Activated CD8-positive, alpha-beta memory T cell treated with anti-CD3 and anti-CD28 coated beads for 1 hour (primary cell): ENCODE measurements at regions not wholly inside any gene's neighbourhood (a gene's known extent, or its start where the extent isn't known, plus 50 kb on each side); places are given as distances from the start of the nearest gene placed in this dataset.
"Not testable (repeated sequence)": the region's sequence is repeated elsewhere in the genome, so short reads cannot be mapped to it uniquely, and the experiment has no call there.

Experiments
- DNase-seq, 2 donors: peaks; one replicate each; pipeline ENCODE4 v3.0.0-alpha.2; 2020; ENCODE audit warnings: low read depth in 1 of 2; ENCODE audit errors: extremely low read depth in 1 of 2

DNA sequence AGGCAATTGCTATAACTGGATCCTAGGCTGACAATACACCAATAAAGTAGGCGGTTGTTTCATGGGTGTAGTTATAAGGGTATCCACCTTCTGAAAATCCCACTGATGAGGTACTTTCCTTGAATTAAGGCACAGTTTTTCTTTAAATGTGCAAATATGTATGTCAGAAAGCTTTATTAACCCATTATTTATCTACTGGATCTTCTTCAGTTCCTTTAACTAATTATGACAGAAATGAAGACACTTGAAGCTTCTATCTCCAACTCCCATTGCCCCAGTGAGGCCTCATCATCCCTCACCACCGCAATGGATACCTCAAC lies 159.6 kb upstream of the KLF3 start:
- DNase-seq, result no peak

DNA sequence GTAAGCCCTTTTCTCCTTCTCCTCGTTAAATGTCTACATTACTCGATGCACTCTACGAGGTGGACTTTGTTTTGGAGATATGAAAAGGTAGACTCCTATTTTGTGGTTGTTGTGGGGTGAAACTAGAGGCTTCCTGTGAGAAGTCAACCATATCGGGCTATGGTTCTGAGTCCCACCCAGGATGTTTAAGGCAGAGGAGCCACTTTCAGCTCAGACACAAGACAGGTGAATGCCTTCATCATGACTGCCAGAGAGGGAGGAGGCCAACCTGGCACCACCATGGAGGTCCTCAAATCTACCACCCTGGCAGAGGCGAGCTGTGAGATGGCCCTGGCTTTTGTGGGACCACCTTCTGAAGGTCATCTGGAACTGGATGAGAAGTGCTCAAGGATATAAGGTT lies 154.4 kb upstream of the KLF3 start:
- no peak for DNase-seq

DNA sequence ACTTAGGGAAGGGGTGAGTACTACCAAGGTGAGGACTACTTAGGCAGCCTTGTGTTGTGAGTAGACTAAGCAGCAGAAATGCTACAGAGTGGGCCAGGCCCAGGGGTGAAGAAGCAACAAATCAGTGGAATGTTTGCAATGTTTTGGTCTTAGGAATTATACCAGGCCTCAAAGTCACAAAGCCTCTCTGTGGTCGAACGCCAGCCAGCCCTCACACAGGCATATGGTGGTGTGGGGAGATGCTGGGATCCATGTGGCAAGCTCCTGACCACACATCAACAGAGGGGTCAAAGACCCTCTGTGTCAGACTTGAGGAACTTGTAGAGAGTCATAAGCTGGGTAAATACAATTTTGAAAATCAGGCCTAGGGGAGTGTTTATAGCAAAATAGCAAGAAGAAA lies 153.8 kb upstream of the KLF3 start:
- no peak for DNase-seq

DNA sequence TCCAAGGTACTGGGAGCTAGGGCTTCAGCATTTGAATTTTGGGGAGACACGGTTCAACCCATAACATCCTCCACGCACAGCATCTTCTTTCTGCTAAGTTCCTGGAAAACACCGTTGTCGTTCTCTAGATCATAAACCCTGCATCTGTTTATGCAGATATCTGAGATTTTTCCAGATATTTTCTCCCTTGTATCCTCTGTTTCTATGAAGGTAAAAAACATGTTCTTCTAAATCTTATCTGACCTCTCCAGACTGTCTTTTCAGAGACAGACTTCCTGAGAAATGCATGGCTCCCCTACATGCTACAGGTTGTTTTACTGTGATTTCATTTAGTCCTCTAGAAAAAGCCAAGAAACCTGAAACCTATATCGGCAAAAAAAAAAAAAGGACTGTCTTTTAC lies 152.3 kb upstream of the KLF3 start:
- DNase-seq, result no peak

DNA sequence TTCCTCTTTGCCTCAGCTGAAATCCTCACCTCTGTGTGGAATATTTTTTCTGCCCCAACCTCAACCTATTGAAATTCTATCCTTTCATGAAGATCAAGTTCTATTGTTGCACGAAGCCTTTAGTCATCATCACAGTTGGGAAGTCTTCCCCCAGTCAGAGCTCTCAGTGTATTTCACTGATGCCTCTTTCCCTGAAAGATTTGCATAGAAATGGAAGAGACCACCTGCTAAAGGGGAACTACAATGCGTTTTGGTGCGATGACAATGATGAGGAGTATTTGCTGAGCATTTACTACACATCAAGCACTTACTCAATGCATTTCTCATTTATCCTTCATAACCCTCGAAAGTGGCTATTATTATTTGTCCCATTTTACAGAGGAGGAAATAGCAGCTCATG lies 151.2 kb upstream of the KLF3 start:
- DNase-seq, result no peak

DNA sequence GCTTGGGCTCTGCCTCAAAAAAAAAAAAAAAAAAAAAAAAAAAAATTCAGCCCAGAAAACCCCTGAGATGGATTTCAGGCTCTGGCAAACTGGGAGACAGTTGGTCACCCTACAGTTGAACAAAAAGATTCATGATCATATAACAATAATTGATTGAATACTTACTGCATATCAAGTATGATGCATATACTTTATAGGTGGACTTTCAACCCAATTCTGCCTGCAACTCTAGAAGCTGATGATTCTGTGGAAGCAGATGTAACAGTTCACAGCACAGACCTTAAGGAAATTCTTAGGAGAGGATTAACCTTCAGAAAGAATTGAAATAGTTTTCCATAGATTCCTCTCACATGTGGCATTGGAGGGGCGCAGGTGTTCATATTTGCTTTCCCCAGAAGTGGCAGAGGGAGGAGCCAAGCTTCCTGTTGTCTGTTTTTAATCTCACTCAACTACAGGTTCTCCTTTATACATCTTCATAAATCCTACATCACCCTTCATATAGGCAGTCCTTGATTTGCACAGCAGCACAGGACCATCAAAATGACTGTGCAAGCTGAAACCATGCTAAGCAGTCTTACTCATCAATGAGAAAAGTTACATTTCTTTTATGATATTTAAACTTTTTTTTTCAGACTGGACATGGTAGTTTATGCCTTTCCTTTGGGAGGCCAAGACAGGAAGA lies 149.4 kb upstream of the KLF3 start:
- no peak for DNase-seq

DNA sequence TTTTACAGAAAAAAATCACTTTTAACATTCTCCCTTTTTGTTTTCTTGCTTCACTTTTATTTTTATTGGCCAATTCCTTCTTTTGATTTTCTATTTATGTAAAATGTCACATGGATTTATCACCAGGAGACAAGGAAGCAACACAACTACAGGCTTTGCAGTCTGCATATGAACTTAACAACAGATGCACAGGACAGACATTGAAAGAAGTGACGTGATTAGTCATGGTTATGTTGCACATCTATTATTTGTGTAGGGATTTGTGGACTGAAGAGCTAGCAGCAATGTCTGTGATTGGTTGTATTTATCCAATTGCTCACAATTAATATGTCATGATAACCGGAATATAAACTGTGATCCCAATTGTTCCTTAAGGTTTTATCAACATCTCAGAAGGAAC lies 147.8 kb upstream of the KLF3 start:
- no peak for DNase-seq

DNA sequence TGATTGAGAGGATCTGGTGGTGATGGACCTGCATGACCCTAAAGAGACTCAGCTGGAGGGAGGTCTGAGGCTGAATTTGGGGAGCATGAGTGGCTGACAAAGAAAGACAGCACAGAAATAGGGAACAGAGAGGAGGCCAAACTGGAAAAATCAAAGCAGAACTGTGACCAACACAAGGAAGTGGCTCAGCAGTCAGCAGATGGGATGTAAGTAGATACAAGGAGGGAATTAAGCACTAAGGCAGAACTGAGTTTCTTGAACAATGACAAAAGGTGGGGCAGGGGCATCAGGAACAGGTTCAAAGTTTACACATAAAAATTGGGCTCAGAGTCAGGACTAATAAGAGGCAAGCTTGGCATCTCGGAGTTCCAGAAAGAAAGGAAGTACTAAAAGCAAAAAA lies 144.3 kb upstream of the KLF3 start:
- DNase-seq, result no peak

DNA sequence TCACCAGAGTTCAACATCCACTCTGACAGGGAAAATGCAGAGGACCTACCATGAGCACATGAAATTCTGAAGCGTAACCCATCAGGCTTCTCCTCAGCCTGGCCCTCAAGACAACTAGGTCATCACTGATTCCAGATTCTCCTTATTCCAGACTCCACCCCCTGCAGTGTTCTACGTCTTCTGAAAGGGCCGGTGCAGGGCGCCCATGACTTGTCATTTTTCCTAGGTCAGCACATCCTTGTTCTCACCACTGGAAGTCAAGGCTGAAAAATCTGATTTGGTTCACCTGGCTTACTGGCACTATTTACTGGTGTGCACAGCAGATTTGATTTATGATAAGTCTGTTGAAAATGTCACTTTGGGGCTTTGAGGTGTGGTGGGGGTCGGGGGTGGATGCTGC lies 140.9 kb upstream of the KLF3 start:
- DNase-seq, result no peak

DNA sequence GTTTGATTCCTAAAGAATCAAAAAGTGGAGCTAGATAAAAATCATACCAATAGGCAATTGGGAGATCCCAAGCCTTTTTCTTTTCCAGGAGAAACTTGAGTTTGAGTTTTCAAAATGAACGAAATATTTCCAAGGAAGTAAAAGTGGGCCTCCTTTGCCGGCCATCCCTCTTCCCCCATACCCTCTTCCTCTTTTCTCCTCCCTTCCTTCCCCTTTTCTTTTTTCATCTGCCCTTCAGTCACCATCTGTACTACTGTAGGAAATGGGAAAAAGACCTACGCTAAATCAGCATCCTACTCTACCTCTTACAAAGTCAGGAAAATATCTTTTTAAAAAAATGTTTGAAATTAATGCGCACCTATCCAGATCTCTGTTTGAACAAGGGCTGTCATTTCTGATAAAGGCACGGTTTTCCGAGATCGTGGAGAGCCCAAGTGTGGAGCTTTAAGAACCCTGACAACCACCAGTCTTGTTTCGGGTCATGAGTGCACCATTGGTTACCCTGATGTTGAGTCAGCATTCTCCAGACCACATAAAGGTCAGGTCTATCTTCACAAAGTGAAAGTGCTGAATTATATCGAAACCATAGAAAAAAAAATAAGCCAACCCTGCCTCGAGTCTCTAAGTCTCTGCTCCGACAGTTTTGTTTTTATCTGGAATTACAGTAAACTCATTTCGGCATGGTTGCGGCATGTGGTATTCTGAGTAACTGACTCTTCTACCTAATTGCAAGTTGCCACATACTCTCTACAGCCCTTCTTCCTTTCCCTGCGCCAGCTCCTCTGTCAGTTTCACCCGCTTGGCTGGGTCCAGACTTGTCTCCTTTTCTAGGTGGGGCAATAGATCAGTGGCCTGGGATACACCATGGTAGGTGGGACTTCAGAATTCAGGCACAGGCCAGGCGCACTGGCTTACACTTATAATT lies 140.2 kb upstream of the KLF3 start:
- DNase-seq, result no peak

DNA sequence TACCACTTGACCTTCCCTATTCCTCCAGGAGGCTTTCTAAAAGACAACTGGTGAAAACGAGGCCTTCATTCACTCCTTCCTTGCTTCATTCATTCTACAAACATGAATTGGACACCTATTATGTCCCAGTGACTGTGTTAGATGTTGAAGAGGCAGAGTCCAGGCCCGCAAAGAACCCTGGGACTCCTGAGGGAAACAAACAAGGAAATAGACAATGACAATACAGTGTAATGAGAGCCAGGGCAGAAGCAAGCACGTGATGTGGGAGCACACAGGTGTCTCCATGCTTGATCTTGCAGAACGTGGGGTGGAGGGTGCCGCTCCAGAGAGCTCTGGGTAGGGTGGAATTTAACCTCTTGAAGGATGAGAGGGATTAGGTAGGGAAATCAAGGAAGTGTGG lies 137.6 kb upstream of the KLF3 start:
- no peak for DNase-seq

DNA sequence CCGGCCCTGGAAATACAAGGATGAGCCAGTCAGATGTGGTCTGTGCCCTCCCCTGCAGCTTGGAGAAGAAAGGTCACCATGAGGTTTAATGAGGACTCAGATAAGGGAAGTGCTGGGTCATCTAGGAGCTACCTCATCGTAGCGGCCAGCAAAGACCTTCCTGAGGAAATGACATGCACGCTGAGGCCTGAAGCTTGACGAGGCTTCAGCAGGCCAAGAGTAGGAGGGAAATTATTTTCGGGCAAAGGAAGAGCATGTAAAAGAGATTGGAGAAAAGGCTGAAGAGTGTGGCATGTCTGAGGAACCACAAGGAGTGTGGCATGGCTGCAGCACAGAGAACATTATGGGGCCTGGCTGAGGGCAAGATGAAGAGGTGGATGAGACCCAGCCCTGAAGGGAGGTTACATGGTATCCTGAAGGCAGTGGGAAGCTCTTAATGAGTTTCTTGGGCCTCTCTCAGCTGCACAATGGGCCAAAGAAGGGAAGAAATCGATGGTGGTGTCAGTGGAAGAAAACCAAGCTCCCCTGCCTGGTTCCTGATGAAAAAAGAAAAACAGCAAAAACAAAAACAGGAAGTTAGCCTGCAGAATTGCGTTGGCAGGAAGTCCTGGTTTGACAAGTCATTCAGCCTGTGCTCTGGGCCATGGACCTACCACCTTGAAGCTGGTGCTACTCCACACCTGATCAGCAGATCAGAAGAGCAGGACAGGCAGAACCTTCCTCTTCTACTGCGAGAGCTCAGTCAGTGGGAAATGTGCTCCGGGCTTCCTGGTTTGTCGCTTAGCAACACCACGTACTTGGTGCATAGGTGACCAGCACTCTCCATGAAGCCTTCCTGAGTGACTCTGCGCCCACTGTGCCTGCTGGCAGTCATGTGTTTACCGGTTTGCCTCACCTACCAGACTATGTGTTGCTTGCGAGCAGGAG lies 134.5 kb upstream of the KLF3 start:
- no peak for DNase-seq

DNA sequence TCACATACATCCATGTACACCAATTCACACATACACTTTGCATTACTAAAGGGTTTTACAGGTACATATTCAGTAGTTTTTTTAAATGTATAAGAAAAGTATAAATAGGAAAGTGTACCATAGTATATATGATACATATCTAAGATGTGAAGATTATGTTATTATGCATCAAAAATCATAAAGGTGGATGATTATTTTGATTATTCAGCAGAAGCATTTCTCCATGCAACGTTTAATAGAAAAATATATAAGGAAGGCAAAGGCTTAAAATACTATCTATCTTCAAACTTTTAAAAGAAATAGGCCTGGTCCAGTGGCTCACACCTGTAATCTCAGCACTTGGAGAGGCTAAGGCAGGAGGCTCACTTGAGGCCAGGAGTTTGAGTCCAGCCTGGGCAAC lies 133.5 kb upstream of the KLF3 start:
- no peak for DNase-seq

DNA sequence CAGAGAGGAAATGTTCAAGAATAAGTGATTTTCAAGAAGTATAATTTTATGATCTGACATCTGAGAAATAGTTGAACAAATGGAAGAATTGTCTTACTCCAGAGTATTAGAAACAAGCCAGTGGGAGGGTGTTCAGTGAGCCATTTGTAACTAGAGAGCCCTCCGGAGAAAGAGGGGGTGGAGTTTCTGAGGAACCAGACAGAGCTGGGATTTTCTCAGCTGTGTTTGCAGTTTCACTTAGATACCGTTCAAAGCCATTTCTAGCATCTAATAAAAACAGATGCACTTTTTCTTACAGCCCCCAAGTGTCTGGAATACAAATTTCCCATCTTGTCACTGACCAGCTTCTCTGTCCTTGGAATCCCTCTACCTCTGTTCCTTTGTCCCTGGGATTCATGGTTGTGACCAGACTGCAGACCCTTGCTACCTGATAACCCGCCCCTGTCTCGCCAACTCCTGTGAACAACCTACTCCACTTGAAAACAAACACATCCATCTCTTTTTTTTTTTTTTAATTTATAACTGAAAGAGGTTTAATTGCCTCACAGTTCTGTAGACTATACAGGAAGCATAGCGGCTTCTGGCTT lies 132.8 kb upstream of the KLF3 start:
- no peak for DNase-seq

DNA sequence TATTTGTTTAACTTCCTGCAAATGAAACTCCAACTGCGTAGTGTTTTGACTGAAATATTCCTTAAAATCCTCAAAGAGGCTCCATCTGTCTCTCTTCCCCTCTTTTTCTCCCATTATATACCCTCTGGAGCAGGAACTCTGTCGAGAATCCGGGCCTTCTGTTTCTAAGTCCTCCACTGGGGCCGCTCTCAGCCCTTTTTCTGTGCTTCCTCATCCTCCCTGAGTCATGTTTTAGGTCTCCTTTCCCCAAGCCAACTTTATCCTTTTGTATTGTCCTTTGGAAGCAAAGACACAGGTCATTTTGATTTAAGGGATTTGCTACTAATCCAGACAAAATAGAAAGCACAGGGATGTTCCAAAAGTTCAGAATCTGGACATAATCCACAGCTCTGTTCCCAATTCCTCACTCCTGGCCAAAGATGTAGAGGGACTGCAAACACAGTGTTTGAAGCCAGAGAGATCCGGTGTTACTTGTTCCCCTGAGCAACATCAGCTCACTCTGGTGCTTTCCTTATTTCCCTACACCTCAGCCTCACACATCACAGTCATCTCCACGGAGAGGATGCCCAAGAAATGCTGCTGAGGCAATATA lies 131.0 kb upstream of the KLF3 start:
- DNase-seq, result no peak

DNA sequence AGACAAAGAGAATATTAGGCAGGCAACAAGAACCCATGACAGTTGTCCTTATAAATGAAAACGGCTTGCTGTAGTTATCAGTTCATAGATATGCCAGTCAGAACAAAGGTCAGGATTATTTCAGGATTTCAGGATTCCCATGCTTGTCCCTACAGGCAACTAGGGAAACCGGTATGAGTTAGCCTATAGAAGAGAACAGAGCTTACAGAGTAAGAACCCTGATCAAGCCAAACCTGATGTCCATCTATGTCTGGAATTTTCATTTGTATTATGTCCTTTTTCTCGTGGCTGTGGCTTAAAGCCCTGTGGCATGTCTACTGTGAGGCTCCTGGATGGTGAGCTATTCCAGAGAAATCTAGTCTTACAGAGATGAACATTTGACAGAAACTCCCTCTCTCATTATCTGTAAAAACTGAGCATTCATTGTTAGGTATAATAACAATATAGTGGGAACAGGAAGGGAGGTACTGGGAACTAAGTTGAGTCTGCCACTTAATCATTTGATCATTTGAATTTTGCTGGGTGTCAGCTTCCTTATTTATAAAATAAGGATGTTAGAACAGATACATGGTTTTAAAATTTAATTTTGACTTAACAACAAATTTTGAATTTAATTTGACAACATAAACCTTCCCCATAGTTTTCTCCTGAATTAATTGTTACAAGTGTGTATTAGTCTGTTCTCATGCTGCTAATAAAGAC lies 129.5 kb upstream of the KLF3 start:
- no peak for DNase-seq

DNA sequence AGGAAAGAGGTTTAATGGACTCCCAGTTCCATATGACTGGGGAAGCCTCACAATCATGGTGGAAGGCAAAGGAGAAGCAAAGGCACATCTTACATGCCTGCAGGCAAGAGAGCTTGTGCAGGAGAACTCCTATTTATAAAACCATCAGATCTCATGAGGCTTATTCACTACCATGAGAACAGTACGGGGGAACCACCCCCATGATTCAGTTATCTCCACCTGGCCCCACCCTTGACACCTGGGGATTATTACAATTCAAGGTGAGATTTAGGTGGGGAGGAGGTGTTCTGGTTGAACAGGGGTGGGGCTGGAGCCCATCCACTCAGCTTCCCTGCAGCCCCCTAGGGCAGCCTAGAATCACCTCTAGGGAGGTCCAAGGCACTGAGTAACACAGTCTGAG lies 128.9 kb upstream of the KLF3 start:
- not testable (repeated sequence) for DNase-seq

DNA sequence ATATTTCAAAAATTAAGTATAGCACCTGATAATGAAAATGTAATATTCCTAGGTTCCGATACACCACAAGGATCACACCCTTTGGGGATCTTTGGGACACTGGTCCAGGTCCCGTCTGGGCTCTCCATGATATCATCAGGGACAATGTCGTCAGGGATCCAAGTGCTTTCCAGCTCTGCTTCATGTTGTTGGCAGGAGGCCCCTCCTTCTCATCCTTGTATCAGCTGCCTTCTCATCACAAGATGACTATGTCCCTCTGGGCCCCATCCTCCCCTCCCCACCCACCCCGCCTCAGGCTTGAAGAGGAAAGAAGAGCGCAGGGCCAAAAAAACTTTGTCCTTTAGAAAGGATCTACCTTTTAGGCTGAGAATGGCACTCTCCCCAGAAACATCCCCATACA lies 128.3 kb upstream of the KLF3 start:
- DNase-seq, result no peak

DNA sequence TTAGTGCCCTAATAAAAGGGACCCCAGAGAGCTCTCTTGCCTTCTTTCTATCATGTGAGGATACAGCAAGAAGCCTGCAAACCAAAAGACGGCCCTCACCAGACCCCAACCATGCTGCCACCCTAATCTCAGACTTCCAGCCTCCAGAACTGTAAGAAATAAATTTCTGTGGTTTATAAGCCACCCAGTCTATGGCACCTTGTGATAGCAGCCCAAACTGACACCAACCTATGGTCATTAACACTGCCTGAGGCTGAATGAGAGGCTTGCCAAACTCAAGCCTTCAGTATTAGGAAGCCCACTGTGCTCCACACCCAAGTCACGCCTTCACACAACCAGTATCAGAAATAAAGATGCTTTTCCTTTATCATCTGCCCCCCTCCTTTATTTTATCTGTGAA lies 127.3 kb upstream of the KLF3 start:
- no peak for DNase-seq

DNA sequence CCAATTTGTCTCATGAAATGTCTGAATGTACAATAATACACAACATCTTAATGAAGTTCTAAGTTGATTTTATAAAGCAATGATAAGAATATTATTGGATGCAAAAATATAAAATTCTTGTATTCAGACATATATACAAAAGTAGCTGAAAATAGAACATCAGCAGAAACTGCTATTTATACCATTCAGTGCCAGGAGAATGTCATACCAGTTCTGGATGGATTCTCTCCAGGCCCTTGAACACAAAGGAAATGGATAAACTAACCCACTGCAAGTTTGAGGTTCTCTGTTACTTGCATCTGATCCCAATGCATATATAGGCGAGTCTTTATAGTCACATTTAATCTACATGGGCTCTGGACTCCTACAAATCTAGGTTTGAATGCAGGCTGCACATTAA lies 126.3 kb upstream of the KLF3 start:
- DNase-seq, result no peak
